CD4-positive, alpha-beta T cell treated with Interleukin-4 for 1 hour (primary cell): ENCODE measurements at regions not wholly inside any gene's neighbourhood (a gene's known extent, or its start where the extent isn't known, plus 50 kb on each side); places are given as distances from the start of the nearest gene placed in this dataset.
"Not testable (repeated sequence)": the region's sequence is repeated elsewhere in the genome, so short reads cannot be mapped to it uniquely, and the experiment has no call there.

Experiments
- DNase-seq, 2 donors: peaks; one replicate each; pipeline ENCODE4 v3.0.0-alpha.2; 2020 to 2022

- no peak for DNase-seq
Measured at GRCh38 chr1:88523854-88524528, 160.1 kb upstream of the PKN2 start.

GRCh38 chr1:88526456-88526855 is 157.6 kb upstream of the PKN2 start:
- DNase-seq = no peak

GRCh38 chr1:88528792-88529191 is 155.3 kb upstream of the PKN2 start:
- DNase-seq = no peak

- no peak for DNase-seq
Measured at GRCh38 chr1:88529581-88529980, 154.5 kb upstream of the PKN2 start.

- no peak for DNase-seq
Measured at GRCh38 chr1:88530246-88530645, 153.8 kb upstream of the PKN2 start.

GRCh38 chr1:88537787-88538186 is 146.3 kb upstream of the PKN2 start:
- no peak for DNase-seq

- no peak for DNase-seq
Measured at GRCh38 chr1:88538222-88538899, 145.7 kb upstream of the PKN2 start.

GRCh38 chr1:88540255-88540654 is 143.8 kb upstream of the PKN2 start:
- no peak for DNase-seq

- no peak for DNase-seq
Measured at GRCh38 chr1:88541596-88541995, 142.5 kb upstream of the PKN2 start.

- no peak for DNase-seq
Measured at GRCh38 chr1:88544195-88544594, 139.9 kb upstream of the PKN2 start.

GRCh38 chr1:88549536-88549935 is 134.5 kb upstream of the PKN2 start:
- no peak for DNase-seq

- no peak for DNase-seq
Measured at GRCh38 chr1:88552226-88552625, 131.8 kb upstream of the PKN2 start.

- DNase-seq = no peak
Measured at GRCh38 chr1:88557014-88557413, 127.1 kb upstream of the PKN2 start.

GRCh38 chr1:88560621-88561020 is 123.5 kb upstream of the PKN2 start:
- no peak for DNase-seq

- no peak for DNase-seq
Measured at GRCh38 chr1:88562991-88563390, 121.1 kb upstream of the PKN2 start.

- DNase-seq = no peak
Measured at GRCh38 chr1:88566615-88567387, 117.3 kb upstream of the PKN2 start.

- no peak for DNase-seq
Measured at GRCh38 chr1:88571506-88571905, 112.6 kb upstream of the PKN2 start.

- DNase-seq = no peak
Measured at GRCh38 chr1:88579598-88579997, 104.5 kb upstream of the PKN2 start.

- DNase-seq = no peak
Measured at GRCh38 chr1:88581703-88582102, 102.4 kb upstream of the PKN2 start.

GRCh38 chr1:88593358-88593757 is 90.7 kb upstream of the PKN2 start:
- DNase-seq = no peak

GRCh38 chr1:88595355-88596002 is 88.6 kb upstream of the PKN2 start:
- peak in 1 of 2 donors; percentile 45 for DNase-seq

GRCh38 chr1:88597973-88598372 is 86.1 kb upstream of the PKN2 start:
- not testable (repeated sequence) for DNase-seq

GRCh38 chr1:88608139-88608943 is 75.7 kb upstream of the PKN2 start:
- DNase-seq = peak in 1 of 2 donors; percentile 23
